ENCODE measurements at regions not wholly inside any gene's neighbourhood (a gene's known extent, or its start where the extent isn't known, plus 50 kb on each side); places are given as distances from the start of the nearest gene placed in this dataset.

GRCh38 chr15:66638377-66638776, 63.7 kb upstream of the SMAD6 start:
- no peak for TF ChIP-seq YY1 (IDR thresholded peaks at IDR 0.05; ENCODE audit: extremely low read depth, insufficient replicate concordance, low read depth, low read length)
- TF ChIP-seq CTCF (IDR thresholded peaks at IDR 0.05 in 2 of 3, conservative IDR thresholded peaks at IDR 0.05 in 1 of 3; ENCODE audit: borderline replicate concordance in 1 of 3, insufficient read depth in 1 of 3, low read depth in 2 of 3, low read length in 2 of 3) = no peak
- TF ChIP-seq POLR2AphosphoS5 (IDR thresholded peaks at IDR 0.05; ENCODE audit: low read depth, low read length) = no peak
- no peak for TF ChIP-seq EZH2 (IDR thresholded peaks at IDR 0.05)
- no peak for TF ChIP-seq REST (IDR thresholded peaks at IDR 0.05; ENCODE audit: low read depth)
- TF ChIP-seq POLR2A (IDR thresholded peaks at IDR 0.05; ENCODE audit: borderline replicate concordance, extremely low read depth, insufficient read depth, insufficient read length) = no peak
